ENCODE measurements at regions not wholly inside any gene's neighbourhood (a gene's known extent, or its start where the extent isn't known, plus 50 kb on each side); places are given as distances from the start of the nearest gene placed in this dataset.
"Not testable (repeated sequence)": the region's sequence is repeated elsewhere in the genome, so short reads cannot be mapped to it uniquely, and the experiment has no call there.

DNA sequence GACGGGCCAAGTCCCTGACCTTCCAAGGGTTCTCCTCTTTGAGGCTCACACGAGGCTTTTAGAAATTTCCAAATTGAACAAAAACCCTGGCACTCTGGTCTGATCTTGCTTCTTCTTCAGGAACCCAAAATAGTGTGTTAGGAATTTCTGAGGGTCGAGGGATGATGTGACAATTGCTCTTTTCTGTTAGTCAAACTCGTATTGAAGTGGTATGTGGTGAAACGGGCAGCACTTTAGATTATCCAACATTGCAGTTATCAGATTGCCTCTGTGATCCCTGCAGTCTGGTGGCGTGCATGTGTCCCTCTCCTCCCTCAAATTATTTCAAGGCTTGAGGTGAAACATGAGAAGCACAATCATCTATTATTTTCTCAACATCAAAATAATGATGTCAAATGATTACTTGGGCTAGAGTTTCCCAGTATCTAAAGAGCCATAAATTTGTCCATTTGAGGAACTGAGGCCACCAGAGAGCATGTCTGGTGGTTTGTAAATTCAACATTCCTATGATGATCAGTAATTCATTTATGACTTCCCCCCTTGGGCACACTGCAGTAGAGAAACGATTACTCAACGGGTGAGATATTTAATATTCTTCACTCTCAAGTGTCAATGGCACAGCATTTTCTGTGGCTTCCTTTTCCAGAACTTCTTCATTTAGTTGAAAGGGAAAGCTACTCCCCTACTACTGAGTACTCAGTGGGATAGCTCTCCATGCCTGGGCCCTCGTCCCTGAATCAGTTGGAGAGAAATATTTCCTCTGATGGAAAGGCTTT lies 308.6 kb upstream of the MAP3K7 start:
- H3K9me3 ChIP-seq (ENCODE audit: control insufficient read depth in 1 of 2, low read length in 2 of 2), result no peaks in the 10 kb centered on the region
- H3K27ac ChIP-seq (ENCODE audit: low read length), result no peak overlapping the region
- H3K4me1 ChIP-seq (ENCODE audit: control insufficient read depth in 1 of 2, insufficient read depth in 2 of 2, low read length in 2 of 2), result no peaks in the 10 kb centered on the region
- H3K4me3 ChIP-seq (ENCODE audit: low read depth in 1 of 2, low read length in 2 of 2), result no peak overlapping the region
- H3K27me3 ChIP-seq (ENCODE audit: low read depth, low read length), result no peaks in the 10 kb centered on the region
- H3K36me3 ChIP-seq (ENCODE audit: control insufficient read depth in 1 of 2, insufficient read depth in 2 of 2, low read length in 2 of 2), result no peaks in the 10 kb centered on the region

DNA sequence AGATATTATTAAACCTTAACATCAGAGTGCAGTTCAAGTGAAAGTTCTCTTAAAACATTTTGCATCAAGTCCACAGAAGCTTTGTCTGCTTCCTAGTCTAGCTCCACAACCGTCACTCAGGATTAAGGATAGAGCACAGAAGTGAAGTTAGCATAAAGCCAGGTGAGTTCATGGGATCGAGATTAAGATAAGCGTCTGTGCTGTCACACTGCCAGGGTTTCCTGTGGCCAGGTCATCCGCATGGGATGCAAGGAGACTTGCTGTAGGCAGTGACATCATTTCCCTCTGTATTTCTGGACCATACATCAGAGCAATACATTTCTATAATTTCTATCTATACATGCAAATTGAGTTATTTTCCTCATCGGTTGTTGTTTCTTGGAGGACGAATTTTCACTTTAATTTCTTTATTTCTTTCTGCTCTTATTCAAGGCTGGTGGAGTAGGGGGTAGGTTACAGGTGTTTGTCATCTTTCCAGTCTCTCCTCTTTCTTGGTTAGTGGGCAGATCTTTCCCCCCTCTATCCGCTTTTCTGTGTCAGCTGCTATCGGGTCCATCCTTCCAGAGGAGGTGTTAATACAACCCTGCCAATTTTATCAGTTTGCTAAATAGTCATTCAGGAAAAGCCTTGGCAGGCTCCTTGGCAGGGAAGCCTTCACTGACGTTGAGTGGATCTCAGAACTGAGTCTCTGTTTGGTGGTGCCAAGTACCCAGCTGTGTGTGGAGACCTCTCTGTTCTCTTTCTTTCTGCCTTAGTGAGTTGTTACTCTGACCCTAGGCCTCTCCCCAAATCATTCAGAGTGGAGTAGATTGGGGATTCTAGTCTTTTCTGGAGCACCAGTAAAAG lies 307.6 kb upstream of the MAP3K7 start:
- Histone ChIP-seq H3K27ac (ENCODE audit: low read length) (no peak overlapping the region), H3K4me1 (ENCODE audit: control insufficient read depth in 1 of 2, insufficient read depth in 2 of 2, low read length in 2 of 2) (no peaks in the 10 kb centered on the region), H3K36me3 (ENCODE audit: control insufficient read depth in 1 of 2, insufficient read depth in 2 of 2, low read length in 2 of 2) (no peaks in the 10 kb centered on the region), H3K27me3 (ENCODE audit: low read depth, low read length) (no peaks in the 10 kb centered on the region), H3K9me3 (ENCODE audit: control insufficient read depth in 1 of 2, low read length in 2 of 2) (no peaks in the 10 kb centered on the region), H3K4me3 (ENCODE audit: low read depth in 1 of 2, low read length in 2 of 2) (no peak overlapping the region)

GRCh38 chr6:90893400-90893799 lies 306.5 kb upstream of the MAP3K7 start:
- no peaks in the 10 kb centered on the region for H3K4me1 ChIP-seq (ENCODE audit: control insufficient read depth in 1 of 2, insufficient read depth in 2 of 2, low read length in 2 of 2)
- H3K9me3 ChIP-seq (ENCODE audit: control insufficient read depth in 1 of 2, low read length in 2 of 2), result no peaks in the 10 kb centered on the region
- no peaks in the 10 kb centered on the region for H3K27me3 ChIP-seq (ENCODE audit: low read depth, low read length)
- H3K27ac ChIP-seq (ENCODE audit: low read length), result no peak overlapping the region
- no peaks in the 10 kb centered on the region for H3K36me3 ChIP-seq (ENCODE audit: control insufficient read depth in 1 of 2, insufficient read depth in 2 of 2, low read length in 2 of 2)
- no peak overlapping the region for H3K4me3 ChIP-seq (ENCODE audit: low read depth in 1 of 2, low read length in 2 of 2)

- Histone ChIP-seq H3K9me3 (ENCODE audit: control insufficient read depth in 1 of 2, low read length in 2 of 2) (no peaks in the 10 kb centered on the region), H3K27me3 (ENCODE audit: low read depth, low read length) (no peaks in the 10 kb centered on the region), H3K4me3 (ENCODE audit: low read depth in 1 of 2, low read length in 2 of 2) (no peak overlapping the region), H3K27ac (ENCODE audit: low read length) (no peak overlapping the region), H3K36me3 (ENCODE audit: control insufficient read depth in 1 of 2, insufficient read depth in 2 of 2, low read length in 2 of 2) (no peaks in the 10 kb centered on the region), H3K4me1 (ENCODE audit: control insufficient read depth in 1 of 2, insufficient read depth in 2 of 2, low read length in 2 of 2) (no peaks in the 10 kb centered on the region)
These were observed 305.4 kb upstream of the MAP3K7 start for GRCh38 chr6:90892271-90892670.

DNA sequence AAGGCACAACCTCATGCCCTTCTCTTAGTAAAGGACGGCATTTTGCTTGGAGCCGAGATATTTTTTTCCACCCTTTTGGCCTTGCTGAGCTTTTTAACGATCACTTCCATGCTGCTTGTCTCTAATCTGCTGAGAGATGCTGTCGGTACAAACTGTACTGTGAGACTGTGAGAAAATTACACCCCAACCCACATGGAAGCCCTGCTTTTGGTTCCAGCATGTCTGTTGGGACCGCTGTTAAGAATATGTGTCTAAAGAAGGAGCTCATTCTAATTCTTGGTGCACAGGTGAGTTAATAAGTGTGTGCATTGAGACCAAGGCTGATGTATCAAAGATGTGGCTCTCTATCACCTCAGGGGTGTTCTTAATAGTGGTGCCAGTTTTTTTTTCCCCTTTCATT lies 304.5 kb upstream of the MAP3K7 start:
- H3K36me3 ChIP-seq (ENCODE audit: control insufficient read depth in 1 of 2, insufficient read depth in 2 of 2, low read length in 2 of 2), result no peaks in the 10 kb centered on the region
- no peak overlapping the region for H3K27ac ChIP-seq (ENCODE audit: low read length)
- H3K4me3 ChIP-seq (ENCODE audit: low read depth in 1 of 2, low read length in 2 of 2), result no peak overlapping the region
- no peaks in the 10 kb centered on the region for H3K27me3 ChIP-seq (ENCODE audit: low read depth, low read length)
- no peaks in the 10 kb centered on the region for H3K9me3 ChIP-seq (ENCODE audit: control insufficient read depth in 1 of 2, low read length in 2 of 2)
- no peaks in the 10 kb centered on the region for H3K4me1 ChIP-seq (ENCODE audit: control insufficient read depth in 1 of 2, insufficient read depth in 2 of 2, low read length in 2 of 2)

- Histone ChIP-seq H3K27me3 (ENCODE audit: low read depth, low read length) (no peaks in the 10 kb centered on the region), H3K4me1 (ENCODE audit: control insufficient read depth in 1 of 2, insufficient read depth in 2 of 2, low read length in 2 of 2) (no peaks in the 10 kb centered on the region), H3K36me3 (ENCODE audit: control insufficient read depth in 1 of 2, insufficient read depth in 2 of 2, low read length in 2 of 2) (no peaks in the 10 kb centered on the region), H3K9me3 (ENCODE audit: control insufficient read depth in 1 of 2, low read length in 2 of 2) (no peaks in the 10 kb centered on the region), H3K27ac (ENCODE audit: low read length) (no peak overlapping the region), H3K4me3 (ENCODE audit: low read depth in 1 of 2, low read length in 2 of 2) (no peak overlapping the region)
These were observed 303.9 kb upstream of the MAP3K7 start for GRCh38 chr6:90890683-90891330.

- H3K4me3 ChIP-seq (ENCODE audit: low read depth in 1 of 2, low read length in 2 of 2), result no peak overlapping the region
- H3K27me3 ChIP-seq (ENCODE audit: low read depth, low read length), result no peaks in the 10 kb centered on the region
- no peaks in the 10 kb centered on the region for H3K36me3 ChIP-seq (ENCODE audit: control insufficient read depth in 1 of 2, insufficient read depth in 2 of 2, low read length in 2 of 2)
- no peak overlapping the region for H3K27ac ChIP-seq (ENCODE audit: low read length)
- no peaks in the 10 kb centered on the region for H3K4me1 ChIP-seq (ENCODE audit: control insufficient read depth in 1 of 2, insufficient read depth in 2 of 2, low read length in 2 of 2)
- peaks cover 0 to 5% of the 10 kb centered on the region in 2 donors for H3K9me3 ChIP-seq (ENCODE audit: control insufficient read depth in 1 of 2, low read length in 2 of 2)
These were observed 300.9 kb upstream of the MAP3K7 start for GRCh38 chr6:90887764-90888163.

DNA sequence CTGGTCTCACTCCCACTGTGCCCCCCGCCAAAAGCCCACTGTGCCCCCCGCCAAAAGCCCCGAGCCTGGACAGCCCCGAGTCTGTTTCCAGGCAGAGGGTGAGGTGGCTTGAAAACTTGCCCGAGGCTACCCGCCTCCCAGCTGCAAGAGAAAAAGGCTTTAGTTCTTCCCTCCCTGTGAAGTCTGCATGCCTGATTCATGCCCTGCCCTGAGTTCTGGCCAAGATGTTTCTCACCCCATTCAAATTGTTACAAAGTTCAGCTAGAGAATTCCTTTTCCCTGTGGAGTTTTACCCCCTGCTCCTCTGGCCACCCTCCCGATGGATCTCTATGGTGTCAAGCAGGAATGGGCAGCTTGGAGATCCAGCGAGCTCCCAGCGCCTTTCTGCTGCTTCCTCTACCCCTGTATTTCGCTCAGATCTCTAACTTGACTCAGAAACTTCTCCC lies 298.8 kb upstream of the MAP3K7 start:
- Histone ChIP-seq H3K27me3 (ENCODE audit: low read depth, low read length) (no peaks in the 10 kb centered on the region), H3K4me1 (ENCODE audit: control insufficient read depth in 1 of 2, insufficient read depth in 2 of 2, low read length in 2 of 2) (no peaks in the 10 kb centered on the region), H3K4me3 (ENCODE audit: low read depth in 1 of 2, low read length in 2 of 2) (no peak overlapping the region), H3K36me3 (ENCODE audit: control insufficient read depth in 1 of 2, insufficient read depth in 2 of 2, low read length in 2 of 2) (no peaks in the 10 kb centered on the region), H3K27ac (ENCODE audit: low read length) (no peak overlapping the region), H3K9me3 (ENCODE audit: control insufficient read depth in 1 of 2, low read length in 2 of 2) (peaks cover 0 to 8% of the 10 kb centered on the region in 2 donors)

DNA sequence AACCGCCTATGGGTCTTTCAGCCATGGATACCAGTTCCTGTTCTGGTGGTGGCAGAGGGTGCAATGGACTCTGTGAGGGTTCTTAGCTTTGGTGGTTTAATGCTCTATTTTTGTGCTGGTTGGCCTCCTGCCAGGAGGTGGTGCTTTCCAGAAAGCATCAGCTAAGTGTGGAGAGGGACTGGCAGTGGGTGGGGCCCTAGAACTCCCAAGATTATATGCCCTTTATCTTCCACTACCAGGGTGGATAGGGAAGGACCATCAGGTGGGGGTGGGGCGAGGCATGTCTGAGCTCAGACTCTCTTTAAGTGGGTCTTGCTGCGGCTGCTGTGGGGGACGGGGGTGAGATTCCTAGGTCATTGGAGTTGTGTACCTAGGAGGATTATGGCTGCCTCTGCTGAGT lies 298.3 kb upstream of the MAP3K7 start:
- H3K27ac ChIP-seq (ENCODE audit: low read length); H3K9me3 ChIP-seq (ENCODE audit: control insufficient read depth in 1 of 2, low read length in 2 of 2); H3K4me1 ChIP-seq (ENCODE audit: control insufficient read depth in 1 of 2, insufficient read depth in 2 of 2, low read length in 2 of 2); H3K4me3 ChIP-seq (ENCODE audit: low read depth in 1 of 2, low read length in 2 of 2); H3K36me3 ChIP-seq (ENCODE audit: control insufficient read depth in 1 of 2, insufficient read depth in 2 of 2, low read length in 2 of 2); H3K27me3 ChIP-seq (ENCODE audit: low read depth, low read length): not testable (repeated sequence)

DNA sequence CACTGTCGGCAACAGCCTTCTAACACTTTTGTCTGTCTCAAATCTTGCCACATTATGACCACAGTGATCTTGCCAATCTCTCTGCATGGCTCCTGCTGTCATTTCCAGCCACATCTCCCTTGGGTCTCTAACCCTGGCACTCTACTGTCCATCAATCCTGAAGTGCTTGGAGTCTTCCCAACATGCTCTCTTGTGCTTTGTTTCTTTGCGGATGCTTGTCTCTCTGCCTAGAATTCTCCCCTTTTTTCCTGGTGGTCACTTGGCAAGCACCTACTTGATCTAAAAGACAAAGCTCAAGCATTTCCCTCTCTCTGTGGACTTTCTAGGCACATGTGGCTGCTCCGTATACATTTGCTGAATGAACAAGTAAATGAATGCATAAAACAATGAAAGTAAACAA lies 290.7 kb upstream of the MAP3K7 start:
- Histone ChIP-seq H3K27me3 (ENCODE audit: low read depth, low read length) (no peaks in the 10 kb centered on the region), H3K9me3 (ENCODE audit: control insufficient read depth in 1 of 2, low read length in 2 of 2) (peaks cover 0 to 8% of the 10 kb centered on the region in 2 donors), H3K4me3 (ENCODE audit: low read depth in 1 of 2, low read length in 2 of 2) (no peak overlapping the region), H3K36me3 (ENCODE audit: control insufficient read depth in 1 of 2, insufficient read depth in 2 of 2, low read length in 2 of 2) (no peaks in the 10 kb centered on the region), H3K27ac (ENCODE audit: low read length) (no peak overlapping the region), H3K4me1 (ENCODE audit: control insufficient read depth in 1 of 2, insufficient read depth in 2 of 2, low read length in 2 of 2) (no peaks in the 10 kb centered on the region)

DNA sequence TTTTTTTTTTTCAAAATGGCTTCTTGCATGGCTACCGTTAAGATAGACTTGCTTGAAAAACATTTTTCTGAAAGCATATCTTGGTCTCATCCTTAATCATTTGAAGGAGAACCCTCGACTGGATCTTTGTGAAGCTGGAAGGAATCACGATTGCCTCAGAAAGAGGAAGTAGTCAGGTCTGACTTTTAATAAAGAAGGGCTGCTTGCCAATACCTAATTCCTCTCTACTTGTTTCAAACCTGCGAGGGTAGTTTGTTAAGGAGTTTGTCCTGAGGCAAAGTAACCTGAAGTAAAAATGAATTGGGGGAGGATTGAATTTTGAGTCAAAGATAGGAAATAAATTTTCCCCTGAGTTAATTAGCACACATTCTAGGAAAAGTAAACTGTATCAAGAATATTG lies 288.1 kb upstream of the MAP3K7 start:
- no peaks in the 10 kb centered on the region for H3K27me3 ChIP-seq (ENCODE audit: low read depth, low read length)
- no peaks in the 10 kb centered on the region for H3K36me3 ChIP-seq (ENCODE audit: control insufficient read depth in 1 of 2, insufficient read depth in 2 of 2, low read length in 2 of 2)
- no peak overlapping the region for H3K27ac ChIP-seq (ENCODE audit: low read length)
- H3K4me1 ChIP-seq (ENCODE audit: control insufficient read depth in 1 of 2, insufficient read depth in 2 of 2, low read length in 2 of 2), result no peaks in the 10 kb centered on the region
- H3K9me3 ChIP-seq (ENCODE audit: control insufficient read depth in 1 of 2, low read length in 2 of 2), result peaks cover 0 to 5% of the 10 kb centered on the region in 2 donors
- no peak overlapping the region for H3K4me3 ChIP-seq (ENCODE audit: low read depth in 1 of 2, low read length in 2 of 2)

Data from muscle layer of duodenum (tissue), 2 donors.